K562 (cell line): ENCODE measurements at regions not wholly inside any gene's neighbourhood (a gene's known extent, or its start where the extent isn't known, plus 50 kb on each side); places are given as distances from the start of the nearest gene placed in this dataset.

Source experiments
- ATAC-seq: fragments of 200-7000 bp; cut with Tn5 transposase; 3 replicates; pipeline ENCODE4 v1.9.1; 2020; ENCODE audit warnings: moderate library complexity
- BruUV-seq: library from RNA; stranded (reverse); fragments of 400-500 nt; replicated peaks from 2 replicates; lab custom pipeline; 2021; lab: Mats Ljungman, UMichigan
- CTCF ChIA-PET: fragments of 300-600 bp; formaldehyde crosslinking; extraction: SDS; loops from one replicate; lab custom pipeline; 2021; ENCODE audit warnings: low intra/inter-chr PET ratio; lab: Yijun Ruan, JAX
- POLR2A ChIA-PET: fragments of 300-600, 350-650 bp; sonication (Branson Sonifier 250); formaldehyde crosslinking; extraction: SDS; loops from one replicate; lab custom pipeline; 2021; ENCODE audit warnings: antibody characterized with exemption, inconsistent platforms; lab: Yijun Ruan, JAX
- DNase-seq, 4 experiments: peaks; one replicate each; pipeline versions ENCODE4 v3.0.0 to v3.0.0-alpha.2; 2011 to 2018; ENCODE audit warnings: low spot score in 3 of 4, mixed read lengths in 3 of 4; ENCODE audit errors: extremely low read depth in 1 of 4
- FAIRE-seq: peaks from 2 replicates; lab custom pipeline; 2011; peaks lifted over from hg19 to GRCh38; lab: Jason Lieb, UNC
- H2AFZ ChIP-seq: 2 replicates; pipeline ENCODE4 v1.6.0; 2011; ENCODE audit warnings: low read depth, low read length, control low read depth, inconsistent platforms
- H3K27ac ChIP-seq: fragments of 200-600 bp; 3 replicates; pipeline ENCODE4 v1.8.0; 2011; ENCODE audit warnings: low read depth, mild to moderate bottlenecking, control low read depth, inconsistent platforms, low read length, moderate library complexity, mixed read lengths; ENCODE audit errors: extremely low read depth
- H3K27me3 ChIP-seq, 2 experiments: fragments of 300-600 bp in 1 of 2; 2 replicates in 1 of 2; 3 replicates in 1 of 2; pipeline versions ENCODE4 v1.6.0 to v1.8.0; 2011; ENCODE audit warnings: inconsistent platforms in 2 of 2, low read length in 2 of 2, mild to moderate bottlenecking in 1 of 2, mixed read lengths in 1 of 2, moderate library complexity in 1 of 2; ENCODE audit not compliant: control insufficient read depth in 2 of 2, insufficient read depth in 2 of 2
- H3K36me3 ChIP-seq: fragments of 300-600 bp; 3 replicates; pipeline ENCODE4 v1.8.0; 2011; ENCODE audit warnings: mild to moderate bottlenecking, low read length, inconsistent platforms; ENCODE audit not compliant: control insufficient read depth, insufficient read depth
- H3K4me1 ChIP-seq, 2 experiments: fragments of 200-600 bp in 1 of 2; replicated peaks in 1 of 2; 2 replicates in 1 of 2; 3 replicates in 1 of 2; pipeline versions ENCODE4 v1.5.1 to v1.8.0; 2011; ENCODE audit warnings: inconsistent platforms in 2 of 2, low read length in 2 of 2, mild to moderate bottlenecking in 1 of 2, mixed read lengths in 1 of 2, moderate library complexity in 1 of 2; ENCODE audit not compliant: control insufficient read depth in 2 of 2, insufficient read depth in 2 of 2
- H3K4me2 ChIP-seq: 2 replicates; pipeline ENCODE4 v1.6.1; 2011; ENCODE audit warnings: low read length, control low read depth, inconsistent platforms, mixed read lengths; ENCODE audit not compliant: insufficient read depth
- H3K4me3 ChIP-seq: fragments of 200-600 bp; sonication (generic), shearing (Covaris generic); 2 replicates; pipeline ENCODE4 v1.5.1; 2016; ENCODE audit warnings: control low read depth, inconsistent platforms
- H3K79me2 ChIP-seq: fragments of 200-600 bp; 3 replicates; pipeline ENCODE4 v1.8.0; 2011; ENCODE audit warnings: low read length, inconsistent platforms; ENCODE audit not compliant: control insufficient read depth, insufficient read depth
- H3K9ac ChIP-seq, 2 experiments: 2 replicates each; pipeline versions ENCODE4 v1.6.0 to v1.6.1; 2011; ENCODE audit warnings: low read depth in 2 of 2, low read length in 2 of 2, control low read depth in 1 of 2, inconsistent platforms in 1 of 2, mild to moderate bottlenecking in 1 of 2, mixed read lengths in 1 of 2; ENCODE audit not compliant: insufficient read depth in 1 of 2
- H3K9me1 ChIP-seq: one replicate; pipeline ENCODE4 v1.6.0; 2011; ENCODE audit warnings: inconsistent platforms, mild to moderate bottlenecking, low read length, moderate library complexity; ENCODE audit not compliant: control insufficient read depth, insufficient read depth
- H3K9me3 ChIP-seq: replicated peaks from 2 replicates; pipeline ENCODE4 v1.5.1; 2011; ENCODE audit warnings: low read depth, low read length, inconsistent platforms; ENCODE audit not compliant: control insufficient read depth, insufficient read depth
- H4K20me1 ChIP-seq: replicated peaks from 2 replicates; pipeline ENCODE4 v1.6.1; 2011; ENCODE audit warnings: low read length, inconsistent platforms, mixed read lengths; ENCODE audit not compliant: control insufficient read depth, insufficient read depth
- CHD4 ChIP-seq: fragments of 200-600 bp; sonication (generic); IDR thresholded peaks from 3 replicates; pipeline ENCODE4 v1.6.1; 2012; ENCODE audit warnings: low read depth, mild to moderate bottlenecking, mixed read lengths, low read length, inconsistent platforms; ENCODE audit not compliant: insufficient read depth, insufficient replicate concordance, poor library complexity, severe bottlenecking
- FOXM1 ChIP-seq, 2 experiments: fragments of 450-650 bp in 1 of 2; sonication (generic) in 1 of 2; formaldehyde crosslinking in 1 of 2; IDR thresholded peaks; 2 replicates each; pipeline versions ENCODE4 v1.6.1 to v1.9.0; 2017 to 2022; ENCODE audit warnings: low read depth in 2 of 2, mild to moderate bottlenecking in 2 of 2, missing genetic modification reagents in 1 of 2, moderate library complexity in 1 of 2
- HMGN3 ChIP-seq: IDR thresholded peaks from 2 replicates; pipeline ENCODE4 v1.6.1; 2011; ENCODE audit warnings: borderline replicate concordance, low read depth, mild to moderate bottlenecking, mixed read lengths, low read length; ENCODE audit not compliant: insufficient read length; ENCODE audit errors: extremely low read depth
- HNRNPL ChIP-seq: fragments of 200-400 bp; formaldehyde crosslinking; IDR thresholded peaks from 2 replicates; pipeline ENCODE4 v1.6.1; 2017; ENCODE audit warnings: low read depth, mild to moderate bottlenecking, low read length
- KHSRP ChIP-seq: fragments of 450-650 bp; IDR thresholded peaks from 2 replicates; pipeline ENCODE4 v1.6.1; 2017
- NCOA6 ChIP-seq: fragments of 450-650 bp; IDR thresholded peaks from 2 replicates; pipeline ENCODE4 v1.6.1; 2017; ENCODE audit warnings: mild to moderate bottlenecking
- RCOR1 ChIP-seq, 2 experiments: IDR thresholded peaks; 2 replicates each; pipeline ENCODE4 v1.6.1; 2012; ENCODE audit warnings: low read depth in 2 of 2, low read length in 2 of 2, borderline replicate concordance in 1 of 2, improper control_type of control experiment in 1 of 2
- TAL1 ChIP-seq: fragments of 450-650 bp; IDR thresholded peaks from 2 replicates; pipeline ENCODE4 v1.6.1; 2016; ENCODE audit warnings: mild to moderate bottlenecking
- YY1 ChIP-seq, 3 experiments: IDR thresholded peaks; 2 replicates each; pipeline ENCODE4 v1.6.1; 2011; ENCODE audit warnings: low read length in 2 of 3, mild to moderate bottlenecking in 2 of 3, moderate library complexity in 2 of 3, borderline replicate concordance in 1 of 3, control low read depth in 1 of 3, low read depth in 1 of 3; ENCODE audit not compliant: insufficient read depth in 3 of 3, insufficient replicate concordance in 2 of 3, control insufficient read depth in 1 of 3, insufficient read length in 1 of 3; ENCODE audit errors: extremely low read depth in 1 of 3
- WGBS: fragments of 100-300 bp; shearing (Covaris generic); methylation state at CpG from one replicate; pipeline ENCODE4 v1.1.6; 2016; ENCODE audit warnings: low coverage, mixed read lengths; ENCODE audit not compliant: insufficient coverage; ENCODE audit errors: missing lambda C conversion rate; 5-methylcytosine and 5-hydroxymethylcytosine counted together
- in situ Hi-C: fragments of 300-500 bp; cut with MboI; formaldehyde crosslinking; loops from 4 replicates; pipeline ENCODE4 v1.15.0; 2018; ENCODE audit warnings: inconsistent platforms, mixed read lengths
- intact Hi-C: fragments of 100-400 bp; cut with micrococcal nuclease; formaldehyde crosslinking; loops from 2 replicates; pipeline ENCODE4 v1.14.2; 2022
- TF ChIP-seq, protein P1 (sequence below): fragments of 450-650 bp; IDR thresholded peaks from 2 replicates; pipeline ENCODE4 v1.6.1; 2018; ENCODE audit not compliant: partially characterized antibody

DNA sequence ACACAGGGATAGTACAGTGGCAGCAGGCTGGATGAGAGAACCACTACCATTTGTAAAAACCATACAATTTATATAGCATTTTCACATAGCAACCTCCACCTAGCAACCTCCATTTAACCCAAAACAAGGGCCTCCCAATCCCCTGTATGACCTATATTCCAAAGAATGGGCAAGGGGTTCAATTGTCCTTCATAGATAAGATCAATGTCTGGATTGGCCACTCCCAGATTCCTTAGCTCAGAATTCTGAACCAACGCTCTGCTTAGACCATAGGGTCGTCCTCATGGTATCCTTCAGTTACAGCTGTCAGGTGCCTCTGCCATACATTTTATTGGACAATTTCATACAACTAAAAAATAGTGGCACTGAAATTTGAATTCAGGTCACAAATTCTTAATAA is 166.2 kb downstream of the KCTD12 start:
- 0% methylated on average over 2 of the region's 2 CpGs for WGBS
- TF ChIP-seq KHSRP (no peak), HNRNPL (no peak), YY1 (IDR thresholded peaks at IDR 0.05; ENCODE audit: borderline replicate concordance in 1 of 3, control insufficient read depth in 1 of 3, extremely low read depth in 1 of 3, insufficient read depth in 3 of 3, insufficient read length in 1 of 3, insufficient replicate concordance in 2 of 3, low read depth in 1 of 3, low read length in 2 of 3) (no peak), NCOA6 (no peak), RCOR1 (IDR thresholded peaks at IDR 0.05; ENCODE audit: borderline replicate concordance in 1 of 2, low read depth in 2 of 2, low read length in 2 of 2) (no peak), FOXM1 (IDR thresholded peaks at IDR 0.05; ENCODE audit: low read depth) (no peak), FOXM1 (CRISPR knock-in tag; IDR thresholded peaks at IDR 0.05; ENCODE audit: low read depth) (no peak), TAL1 (no peak), HMGN3 (no peak), CHD4 (no peak)
- TF ChIP-seq, protein P1, sequence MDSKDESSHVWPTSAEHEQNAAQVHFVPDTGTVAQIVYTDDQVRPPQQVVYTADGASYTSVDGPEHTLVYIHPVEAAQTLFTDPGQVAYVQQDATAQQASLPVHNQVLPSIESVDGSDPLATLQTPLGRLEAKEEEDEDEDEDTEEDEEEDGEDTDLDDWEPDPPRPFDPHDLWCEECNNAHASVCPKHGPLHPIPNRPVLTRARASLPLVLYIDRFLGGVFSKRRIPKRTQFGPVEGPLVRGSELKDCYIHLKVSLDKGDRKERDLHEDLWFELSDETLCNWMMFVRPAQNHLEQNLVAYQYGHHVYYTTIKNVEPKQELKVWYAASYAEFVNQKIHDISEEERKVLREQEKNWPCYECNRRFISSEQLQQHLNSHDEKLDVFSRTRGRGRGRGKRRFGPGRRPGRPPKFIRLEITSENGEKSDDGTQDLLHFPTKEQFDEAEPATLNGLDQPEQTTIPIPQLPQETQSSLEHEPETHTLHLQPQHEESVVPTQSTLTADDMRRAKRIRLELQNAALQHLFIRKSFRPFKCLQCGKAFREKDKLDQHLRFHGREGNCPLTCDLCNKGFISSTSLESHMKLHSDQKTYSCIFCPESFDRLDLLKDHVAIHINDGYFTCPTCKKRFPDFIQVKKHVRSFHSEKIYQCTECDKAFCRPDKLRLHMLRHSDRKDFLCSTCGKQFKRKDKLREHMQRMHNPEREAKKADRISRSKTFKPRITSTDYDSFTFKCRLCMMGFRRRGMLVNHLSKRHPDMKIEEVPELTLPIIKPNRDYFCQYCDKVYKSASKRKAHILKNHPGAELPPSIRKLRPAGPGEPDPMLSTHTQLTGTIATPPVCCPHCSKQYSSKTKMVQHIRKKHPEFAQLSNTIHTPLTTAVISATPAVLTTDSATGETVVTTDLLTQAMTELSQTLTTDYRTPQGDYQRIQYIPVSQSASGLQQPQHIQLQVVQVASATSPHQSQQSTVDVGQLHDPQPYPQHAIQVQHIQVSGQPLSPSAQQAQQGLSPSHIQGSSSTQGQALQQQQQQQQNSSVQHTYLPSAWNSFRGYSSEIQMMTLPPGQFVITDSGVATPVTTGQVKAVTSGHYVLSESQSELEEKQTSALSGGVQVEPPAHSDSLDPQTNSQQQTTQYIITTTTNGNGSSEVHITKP, result no peak
- ChIA-PET CTCF (no interaction called here), POLR2A (no interaction called here)
- Histone ChIP-seq H3K4me3 (no peak overlapping the region), H3K27ac (no peak overlapping the region), H3K9ac (no peak overlapping the region), H3K79me2 (no peaks in the 10 kb centered on the region), H3K27me3 (no peaks in the 10 kb centered on the region), H3K36me3 (no peaks in the 10 kb centered on the region), H2AFZ (no peak overlapping the region), H3K9me1 (no peaks in the 10 kb centered on the region), H4K20me1 (no peaks in the 10 kb centered on the region), H3K9me3 (no peaks in the 10 kb centered on the region), H3K4me2 (no peak overlapping the region), H3K4me1 (no peaks in the 10 kb centered on the region)
- intact Hi-C loops (no loop called here), in situ Hi-C loops (no loop called here)
- no TSS peak for BruUV-seq
- ATAC-seq (no peak), DNase-seq (no peak), FAIRE-seq (no peak)
